Body of pancreas (tissue), 4 donors: ENCODE measurements at regions not wholly inside any gene's neighbourhood (a gene's known extent, or its start where the extent isn't known, plus 50 kb on each side); places are given as distances from the start of the nearest gene placed in this dataset.
"Not testable (repeated sequence)": the region's sequence is repeated elsewhere in the genome, so short reads cannot be mapped to it uniquely, and the experiment has no call there.

Experiments used
- ATAC-seq: fragments of 150-250 bp; one replicate; pipeline ENCODE4 v1.9.1; 2016
- DNase-seq, 4 donors: peaks; one replicate each; pipeline ENCODE4 v3.0.0-alpha.2; 2019
- H3K27ac ChIP-seq, 4 donors: fragments of 200-600 bp; sonication (generic); 1 replicate in 3 of 4; 2 replicates in 1 of 4; pipeline versions ENCODE4 v1.5.1 to v1.6.1; 2016 to 2019; ENCODE audit warnings: mild to moderate bottlenecking in 1 of 4, mixed read lengths in 1 of 4, moderate library complexity in 1 of 4
- H3K27me3 ChIP-seq, 2 donors: fragments of 200-600 bp; sonication (generic); one replicate each; pipeline ENCODE4 v1.6.0; 2016; ENCODE audit warnings: mild to moderate bottlenecking in 1 of 2
- H3K36me3 ChIP-seq, 2 donors: fragments of 200-600 bp; sonication (generic); replicated peaks in 1 of 2; 2 replicates each; pipeline ENCODE4 v1.5.1; 2016; ENCODE audit warnings: low read depth in 2 of 2; ENCODE audit not compliant: insufficient read depth in 1 of 2
- H3K4me1 ChIP-seq: fragments of 200-600 bp; sonication (generic); one replicate; pipeline ENCODE4 v1.6.0; 2016
- H3K4me3 ChIP-seq, 2 donors: fragments of 200-600 bp; sonication (generic); 1 replicate in 1 of 2; 2 replicates in 1 of 2; pipeline ENCODE4 v1.5.1; 2016 to 2019
- H3K9me3 ChIP-seq, 3 donors: fragments of 200-600 bp; sonication (generic); 1 replicate in 2 of 3; 2 replicates in 1 of 3; pipeline ENCODE4 v1.5.1; 2016
- POLR2A ChIP-seq, 3 donors: fragments of 450-650 bp; IDR thresholded peaks; one replicate each; pipeline ENCODE4 v1.6.1; 2016; ENCODE audit warnings: antibody characterized with exemption in 3 of 3, mild to moderate bottlenecking in 2 of 3
- WGBS, 2 donors: methylation state at CpG; one replicate each; pipeline ENCODE4 v1.1.5; 2017; 5-methylcytosine and 5-hydroxymethylcytosine counted together
- intact Hi-C: fragments of 100-400 bp; cut with DNase I; formaldehyde crosslinking; loops from one replicate; pipeline ENCODE4 v1.15.1; 2023
- TF ChIP-seq, protein P1 (sequence below), 7 experiments: fragments of 450-650 bp in 4 of 7; fragments of 200-600 bp in 3 of 7; sonication (generic) in 3 of 7; IDR thresholded peaks; one replicate each; pipeline ENCODE4 v1.5.1; 2016 to 2019; ENCODE audit warnings: antibody characterized with exemption in 7 of 7

DNA sequence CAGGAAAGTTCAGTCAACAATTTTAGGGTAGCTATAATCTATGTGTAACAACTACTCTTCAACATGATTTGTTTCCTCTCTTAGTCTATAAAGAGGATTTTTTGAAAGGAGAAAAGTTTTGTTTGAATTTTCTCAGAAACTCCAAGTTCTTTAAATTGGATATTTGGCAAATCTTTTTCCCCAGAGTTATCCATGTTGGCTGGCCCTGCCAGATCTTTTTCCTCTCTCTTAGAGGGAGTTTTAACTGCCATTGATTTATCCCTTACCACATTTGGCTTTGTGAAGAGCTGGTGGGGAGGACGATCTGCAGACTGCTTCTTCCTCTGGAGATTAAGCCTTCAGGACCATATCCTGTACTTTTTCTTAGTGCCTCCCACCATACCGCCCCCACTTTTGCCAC, 64.9 kb upstream of the ROPN1 start:
- 70 to 71% methylated on average over 2 of the region's 2 CpGs for whole genome bisulfite sequencing, 2 donors
- no peak for ATAC-seq
- no peak for DNase-seq
- no peaks in the 10 kb centered on the region for H3K27me3 ChIP-seq
- intact Hi-C loops, result no loop called here
- no peaks in the 10 kb centered on the region for H3K4me1 ChIP-seq
- no peak overlapping the region for H3K4me3 ChIP-seq
- H3K9me3 ChIP-seq, result no peaks in the 10 kb centered on the region
- TF ChIP-seq POLR2A (IDR thresholded peaks at IDR 0.05), result no peak
- no peaks in the 10 kb centered on the region for H3K36me3 ChIP-seq
- no peak overlapping the region for H3K27ac ChIP-seq

DNA sequence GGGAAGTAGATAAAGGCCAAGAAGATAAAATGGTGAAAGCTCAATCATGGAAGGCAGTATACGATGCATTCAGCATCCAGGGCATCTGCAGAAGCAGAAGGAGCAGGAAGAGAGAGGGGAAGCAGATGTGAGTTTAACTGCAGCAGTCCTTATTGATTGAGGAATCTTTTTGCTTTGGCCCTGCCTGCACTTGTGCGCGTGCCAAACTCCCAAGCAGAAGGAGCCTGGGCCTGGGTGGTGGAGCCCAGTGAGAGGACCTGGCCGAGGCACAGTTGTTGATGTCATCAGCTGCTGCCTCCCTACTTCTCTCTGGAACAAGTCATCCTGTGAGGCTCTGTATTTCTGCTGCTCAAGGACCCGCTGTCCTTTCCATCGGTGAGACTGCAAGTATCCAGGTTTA, 65.5 kb upstream of the ROPN1 start:
- ATAC-seq (no peak), DNase-seq (no peak)
- H3K9me3 ChIP-seq, result no peaks in the 10 kb centered on the region
- TF ChIP-seq POLR2A (IDR thresholded peaks at IDR 0.05), result no peak
- TF ChIP-seq, protein P1, sequence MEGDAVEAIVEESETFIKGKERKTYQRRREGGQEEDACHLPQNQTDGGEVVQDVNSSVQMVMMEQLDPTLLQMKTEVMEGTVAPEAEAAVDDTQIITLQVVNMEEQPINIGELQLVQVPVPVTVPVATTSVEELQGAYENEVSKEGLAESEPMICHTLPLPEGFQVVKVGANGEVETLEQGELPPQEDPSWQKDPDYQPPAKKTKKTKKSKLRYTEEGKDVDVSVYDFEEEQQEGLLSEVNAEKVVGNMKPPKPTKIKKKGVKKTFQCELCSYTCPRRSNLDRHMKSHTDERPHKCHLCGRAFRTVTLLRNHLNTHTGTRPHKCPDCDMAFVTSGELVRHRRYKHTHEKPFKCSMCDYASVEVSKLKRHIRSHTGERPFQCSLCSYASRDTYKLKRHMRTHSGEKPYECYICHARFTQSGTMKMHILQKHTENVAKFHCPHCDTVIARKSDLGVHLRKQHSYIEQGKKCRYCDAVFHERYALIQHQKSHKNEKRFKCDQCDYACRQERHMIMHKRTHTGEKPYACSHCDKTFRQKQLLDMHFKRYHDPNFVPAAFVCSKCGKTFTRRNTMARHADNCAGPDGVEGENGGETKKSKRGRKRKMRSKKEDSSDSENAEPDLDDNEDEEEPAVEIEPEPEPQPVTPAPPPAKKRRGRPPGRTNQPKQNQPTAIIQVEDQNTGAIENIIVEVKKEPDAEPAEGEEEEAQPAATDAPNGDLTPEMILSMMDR (IDR thresholded peaks at IDR 0.05), result no peak
- no peak overlapping the region for H3K27ac ChIP-seq
- no peaks in the 10 kb centered on the region for H3K27me3 ChIP-seq
- WGBS, 2 donors, result 67% methylated on average over 6 of the region's 6 CpGs
- intact Hi-C loops, result no loop called here
- no peaks in the 10 kb centered on the region for H3K4me1 ChIP-seq
- no peaks in the 10 kb centered on the region for H3K36me3 ChIP-seq
- no peak overlapping the region for H3K4me3 ChIP-seq

DNA sequence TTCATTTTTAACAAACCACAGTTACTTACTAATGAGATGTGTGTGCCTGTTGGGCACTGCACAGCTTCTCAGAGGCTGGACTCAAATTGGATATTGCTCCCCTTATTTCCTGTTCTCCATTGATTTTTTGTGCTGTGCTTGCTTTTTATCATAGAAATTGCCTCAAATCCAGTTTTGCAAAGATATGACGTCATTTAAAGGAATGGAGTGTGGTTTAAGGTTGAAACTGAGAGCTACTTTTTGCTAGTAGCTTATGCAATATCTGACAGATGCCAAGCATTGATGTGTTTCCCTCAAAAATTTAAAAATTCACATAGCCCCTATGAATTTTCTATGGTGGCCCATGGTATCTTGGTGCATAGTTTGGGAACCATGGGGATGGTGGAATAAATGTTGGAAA, 67.7 kb upstream of the ROPN1 start:
- intact Hi-C loops, result no loop called here
- ATAC-seq (no peak), DNase-seq (no peak)
- H3K27ac ChIP-seq, result no peak overlapping the region
- no peaks in the 10 kb centered on the region for H3K36me3 ChIP-seq
- TF ChIP-seq POLR2A (IDR thresholded peaks at IDR 0.05), result no peak
- TF ChIP-seq, protein P1 (IDR thresholded peaks at IDR 0.05), result no peak
- 24 to 41% methylated on average over 1 of the region's 1 CpG for WGBS, 2 donors
- H3K4me3 ChIP-seq, result no peak overlapping the region
- H3K4me1 ChIP-seq, result no peaks in the 10 kb centered on the region
- no peaks in the 10 kb centered on the region for H3K9me3 ChIP-seq
- H3K27me3 ChIP-seq, result no peaks in the 10 kb centered on the region

DNA sequence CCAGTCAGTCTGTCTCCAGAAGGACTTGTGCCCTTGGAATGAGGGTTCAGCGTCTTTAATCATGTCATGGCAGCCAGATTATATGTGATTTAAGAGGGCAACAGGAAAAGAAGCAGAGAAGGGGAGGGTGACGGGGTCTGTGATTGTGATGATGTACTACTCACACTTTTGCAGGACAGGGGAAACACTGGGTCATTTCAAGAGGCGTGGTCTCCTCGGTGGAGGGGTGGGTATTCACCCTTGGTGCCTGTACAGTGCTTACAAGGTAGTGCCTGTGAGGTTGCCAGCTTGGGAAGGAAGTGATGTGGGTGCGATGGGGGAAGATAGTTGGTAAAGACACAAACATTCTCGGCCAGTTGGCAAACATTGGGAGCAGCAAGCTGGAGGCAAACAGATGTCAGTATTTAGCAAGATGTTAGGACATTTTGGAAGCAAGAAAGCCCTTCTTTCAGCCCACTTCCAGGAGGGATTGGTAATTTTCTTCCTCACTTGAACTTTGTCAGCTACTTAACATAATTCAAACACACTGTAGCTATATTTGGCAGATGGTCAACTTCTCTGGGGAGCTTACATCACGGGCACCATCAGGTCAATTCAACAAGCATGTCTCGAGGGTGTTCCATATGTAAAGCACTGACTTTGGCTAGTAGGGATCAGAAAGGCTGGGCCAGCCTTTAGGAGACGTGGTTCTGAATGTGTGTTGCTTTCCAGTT, 71.4 kb upstream of the ROPN1 start:
- Histone ChIP-seq H3K4me1 (no peaks in the 10 kb centered on the region), H3K27ac (no peak overlapping the region)
- ATAC-seq, result no peak

DNA sequence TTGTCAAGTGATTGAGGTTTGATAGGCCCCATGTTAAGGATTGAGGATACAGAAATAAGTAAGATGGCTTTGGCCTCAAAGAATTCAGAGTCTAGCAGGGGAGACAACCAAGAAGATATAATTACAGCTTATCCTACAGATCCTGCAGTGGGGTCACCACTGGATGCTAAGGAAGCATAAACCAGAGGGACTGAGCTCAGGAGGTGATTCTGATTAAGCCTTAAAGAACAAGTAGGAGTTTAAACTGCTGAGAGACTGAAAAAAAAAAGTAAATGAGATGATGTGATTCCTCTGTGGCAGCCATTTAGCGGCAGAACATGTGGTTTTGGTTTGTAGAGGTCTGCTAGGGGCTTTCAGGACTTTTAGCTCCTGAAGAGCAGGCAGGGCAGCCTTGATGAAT, 72.1 kb upstream of the ROPN1 start:
- Histone ChIP-seq H3K4me1 (no peaks in the 10 kb centered on the region), H3K36me3 (no peaks in the 10 kb centered on the region), H3K9me3 (no peaks in the 10 kb centered on the region), H3K27me3 (no peaks in the 10 kb centered on the region), H3K4me3 (no peak overlapping the region), H3K27ac (no peak overlapping the region)
- WGBS, 2 donors, result 89 to 90% methylated on average over 1 of the region's 1 CpG
- no peak for TF ChIP-seq POLR2A (IDR thresholded peaks at IDR 0.05)
- TF ChIP-seq, protein P1 (IDR thresholded peaks at IDR 0.05), result no peak
- DNase-seq (no peak), ATAC-seq (no peak)
- intact Hi-C loops, result no loop called here

More for the DNA sequence above, 71.4 kb upstream of the ROPN1 start:
- TF ChIP-seq, protein P1 (IDR thresholded peaks at IDR 0.05), result no peak
- TF ChIP-seq POLR2A (IDR thresholded peaks at IDR 0.05), result no peak
- no peaks in the 10 kb centered on the region for H3K9me3 ChIP-seq
- no peaks in the 10 kb centered on the region for H3K27me3 ChIP-seq
- no peaks in the 10 kb centered on the region for H3K36me3 ChIP-seq
- DNase-seq, result no peak
- H3K4me3 ChIP-seq, result no peak overlapping the region
- intact Hi-C loops, result no loop called here
- WGBS, 2 donors, result 54 to 61% methylated on average over 9 of the region's 9 CpGs

DNA sequence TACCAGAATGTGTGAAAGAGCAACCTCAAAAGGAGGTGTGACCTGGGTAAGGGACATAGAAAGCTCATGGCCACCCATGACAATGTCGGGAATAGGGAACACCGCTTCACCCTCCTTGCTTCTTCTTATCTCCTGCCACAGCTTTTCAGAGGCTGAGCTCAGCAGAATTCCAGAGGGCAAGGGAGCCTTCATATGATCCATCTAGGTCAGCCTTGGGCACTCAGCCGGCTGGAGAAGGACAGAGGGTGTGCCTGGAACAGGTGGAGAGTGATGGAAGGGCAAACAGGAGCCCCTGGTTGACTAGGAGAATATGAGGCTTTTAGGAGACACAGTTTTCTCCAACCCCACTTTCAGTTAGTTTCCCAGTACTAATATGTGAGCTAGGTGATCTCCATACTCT, 74.6 kb upstream of the ROPN1 start:
- H3K9me3 ChIP-seq, intact Hi-C loops, H3K27ac ChIP-seq, ATAC-seq, DNase-seq, H3K36me3 ChIP-seq, H3K4me3 ChIP-seq, H3K4me1 ChIP-seq, H3K27me3 ChIP-seq: not testable (repeated sequence)
- 57 to 95% methylated on average over 3 of the region's 3 CpGs for WGBS, 2 donors

- intact Hi-C loops, H3K36me3 ChIP-seq, H3K4me3 ChIP-seq, ATAC-seq, H3K27ac ChIP-seq, H3K9me3 ChIP-seq, H3K4me1 ChIP-seq, H3K27me3 ChIP-seq, DNase-seq: not testable (repeated sequence)
- 85 to 88% methylated on average over 2 of the region's 2 CpGs for WGBS, 2 donors
Measured at GRCh38 chr3:124069706-124070105, 77.8 kb upstream of the ROPN1 start.

GRCh38 chr3:124075090-124075489, 83.2 kb upstream of the ROPN1 start:
- intact Hi-C loops, H3K36me3 ChIP-seq, H3K4me1 ChIP-seq, ATAC-seq, H3K27me3 ChIP-seq, H3K9me3 ChIP-seq, H3K27ac ChIP-seq, H3K4me3 ChIP-seq: not testable (repeated sequence)
- DNase-seq, result peak in 1 of 4 donors; percentile 22
- WGBS, 2 donors, result 38 to 41% methylated on average over 3 of the region's 3 CpGs
